NCI-H460 (cell line): ENCODE measurements at regions not wholly inside any gene's neighbourhood (a gene's known extent, or its start where the extent isn't known, plus 50 kb on each side); places are given as distances from the start of the nearest gene placed in this dataset.

Source experiments
- DNase-seq: peaks from one replicate; pipeline ENCODE4 v3.0.0-alpha.2; 2016; ENCODE audit warnings: low read depth; ENCODE audit errors: extremely low read depth

- DNase-seq: no peak
These were observed 86.8 kb upstream of the OR13F1 start for GRCh38 chr9:104417296-104417695.

- DNase-seq: no peak
These were observed 75.0 kb upstream of the OR13F1 start for GRCh38 chr9:104429031-104429546.

GRCh38 chr9:104435059-104435458 is 69.0 kb upstream of the OR13F1 start:
- DNase-seq: no peak

GRCh38 chr9:104448036-104448435 is 56.0 kb upstream of the OR13F1 start:
- no peak for DNase-seq
